Fibroblast of mammary gland (primary cell): ENCODE measurements at regions not wholly inside any gene's neighbourhood (a gene's known extent, or its start where the extent isn't known, plus 50 kb on each side); places are given as distances from the start of the nearest gene placed in this dataset.

ENCODE experiments used
- DNase-seq: peaks from one replicate; pipeline ENCODE4 v3.0.0-alpha.2; 2010; ENCODE audit warnings: low read depth
- H3K4me3 ChIP-seq: 2 replicates; pipeline ENCODE4 v1.5.1; 2011; ENCODE audit warnings: low read depth, mild to moderate bottlenecking, low read length, moderate library complexity; ENCODE audit not compliant: control insufficient read depth
- TF ChIP-seq, protein P1 (sequence below): conservative IDR thresholded peaks from 2 replicates; pipeline ENCODE4 v1.5.1; 2011; ENCODE audit warnings: low read depth, low read length, inconsistent platforms; ENCODE audit not compliant: control insufficient read depth, insufficient read depth

DNA sequence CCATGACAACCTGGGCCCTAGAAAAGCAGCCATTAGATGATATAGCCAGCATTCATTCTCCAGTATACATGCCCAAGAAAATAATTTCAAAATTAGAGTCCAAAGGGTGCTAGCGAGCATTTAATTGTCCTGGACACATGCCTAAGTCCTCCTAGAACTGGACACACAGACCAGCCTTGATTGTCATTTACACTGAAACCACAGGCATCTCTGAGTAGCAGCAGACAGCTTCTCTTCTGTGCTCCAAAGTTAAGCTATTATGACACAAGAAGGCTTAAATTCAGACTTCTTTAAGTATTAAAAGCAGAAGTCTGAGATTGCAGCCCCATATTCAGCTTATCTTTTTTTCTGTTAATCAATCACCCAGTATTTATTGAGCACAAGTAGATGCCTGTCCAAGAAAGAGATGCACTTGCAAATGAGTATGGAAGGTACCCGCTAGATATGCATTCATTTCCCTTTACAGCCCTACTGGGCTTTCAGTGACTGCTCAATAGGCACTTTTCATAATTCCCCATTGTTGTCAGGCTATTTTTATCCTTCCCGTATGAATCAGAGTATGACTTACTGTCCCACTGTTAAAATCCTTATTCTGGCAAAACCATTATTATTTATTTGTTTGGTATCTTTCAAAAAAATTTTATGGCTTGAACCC, 374.1 kb downstream of the FBXW7 start:
- no peak for DNase-seq
- TF ChIP-seq, protein P1, sequence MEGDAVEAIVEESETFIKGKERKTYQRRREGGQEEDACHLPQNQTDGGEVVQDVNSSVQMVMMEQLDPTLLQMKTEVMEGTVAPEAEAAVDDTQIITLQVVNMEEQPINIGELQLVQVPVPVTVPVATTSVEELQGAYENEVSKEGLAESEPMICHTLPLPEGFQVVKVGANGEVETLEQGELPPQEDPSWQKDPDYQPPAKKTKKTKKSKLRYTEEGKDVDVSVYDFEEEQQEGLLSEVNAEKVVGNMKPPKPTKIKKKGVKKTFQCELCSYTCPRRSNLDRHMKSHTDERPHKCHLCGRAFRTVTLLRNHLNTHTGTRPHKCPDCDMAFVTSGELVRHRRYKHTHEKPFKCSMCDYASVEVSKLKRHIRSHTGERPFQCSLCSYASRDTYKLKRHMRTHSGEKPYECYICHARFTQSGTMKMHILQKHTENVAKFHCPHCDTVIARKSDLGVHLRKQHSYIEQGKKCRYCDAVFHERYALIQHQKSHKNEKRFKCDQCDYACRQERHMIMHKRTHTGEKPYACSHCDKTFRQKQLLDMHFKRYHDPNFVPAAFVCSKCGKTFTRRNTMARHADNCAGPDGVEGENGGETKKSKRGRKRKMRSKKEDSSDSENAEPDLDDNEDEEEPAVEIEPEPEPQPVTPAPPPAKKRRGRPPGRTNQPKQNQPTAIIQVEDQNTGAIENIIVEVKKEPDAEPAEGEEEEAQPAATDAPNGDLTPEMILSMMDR, result no peak

DNA sequence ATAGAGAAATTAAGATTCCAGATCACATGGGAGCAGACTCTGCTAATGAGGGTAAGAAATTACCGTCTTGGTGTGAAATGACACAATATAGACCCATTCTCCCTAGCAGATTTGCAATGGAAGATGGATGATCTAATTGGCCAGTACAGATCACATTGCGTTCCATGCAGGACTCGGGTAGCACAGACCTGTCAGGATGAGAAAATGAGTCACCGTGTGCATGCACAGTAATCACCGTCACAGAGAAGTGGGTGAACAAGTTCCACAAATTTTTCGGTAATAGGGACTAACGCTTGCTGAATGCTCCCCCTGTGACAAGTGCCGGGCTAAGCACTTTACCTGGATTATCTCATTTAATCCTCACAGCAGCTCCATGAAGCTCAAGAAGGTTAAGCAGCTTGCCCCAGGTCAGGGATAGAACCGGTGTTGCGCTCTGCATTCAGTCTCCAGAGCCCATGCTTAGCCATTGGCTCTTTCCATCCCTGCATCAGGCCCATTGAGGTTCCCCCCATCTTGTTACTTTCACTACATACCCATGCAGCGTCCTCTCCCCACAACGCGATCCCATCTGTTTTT, 375.6 kb downstream of the FBXW7 start:
- no peak overlapping the region for H3K4me3 ChIP-seq
- DNase-seq, result no peak
- TF ChIP-seq, protein P1, result no peak

More for the DNA sequence above, 374.1 kb downstream of the FBXW7 start:
- H3K4me3 ChIP-seq, result no peak overlapping the region

DNA sequence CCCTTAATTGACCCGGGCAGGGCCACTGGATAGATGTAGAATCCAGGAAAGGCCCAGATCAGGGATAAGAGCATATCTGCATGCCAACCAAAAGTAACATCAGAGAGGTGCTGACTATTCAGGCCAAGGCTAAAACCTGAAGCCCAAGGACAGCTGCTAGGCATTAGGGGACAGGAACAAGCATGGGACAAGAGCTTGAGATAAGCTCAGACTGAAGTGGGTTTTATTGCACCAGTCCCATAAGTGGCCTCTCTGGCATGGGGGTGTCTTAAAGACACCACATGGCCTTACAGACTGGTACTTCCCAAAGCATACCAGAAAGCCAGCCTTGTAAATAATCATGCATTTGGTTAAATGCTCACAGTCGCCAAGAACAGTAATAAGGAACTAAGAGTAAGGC, 376.1 kb downstream of the FBXW7 start:
- H3K4me3 ChIP-seq, result no peak overlapping the region
- DNase-seq, result no peak
- TF ChIP-seq, protein P1, result no peak

DNA sequence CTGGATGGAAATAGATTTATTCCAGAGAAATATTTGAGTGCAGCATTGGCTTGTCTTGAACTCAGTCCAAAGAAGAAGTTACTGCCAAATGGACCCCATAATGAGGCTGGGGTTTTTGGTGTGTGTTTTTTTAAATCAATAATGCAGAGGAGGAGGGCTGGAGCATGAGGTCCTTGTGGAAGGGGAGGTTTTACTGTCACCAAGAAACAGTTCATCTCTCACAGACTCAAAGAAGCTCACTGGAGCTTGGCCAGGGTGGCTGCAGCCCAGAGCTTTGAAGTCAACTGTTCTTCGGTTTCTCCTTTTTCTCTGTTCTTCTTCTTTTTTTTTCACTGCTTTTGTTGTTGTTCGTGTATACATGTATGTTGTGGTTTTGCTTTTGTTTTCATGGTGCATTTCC, 377.7 kb downstream of the FBXW7 start:
- TF ChIP-seq, protein P1, result no peak
- DNase-seq, result no peak
- no peak overlapping the region for H3K4me3 ChIP-seq

DNA sequence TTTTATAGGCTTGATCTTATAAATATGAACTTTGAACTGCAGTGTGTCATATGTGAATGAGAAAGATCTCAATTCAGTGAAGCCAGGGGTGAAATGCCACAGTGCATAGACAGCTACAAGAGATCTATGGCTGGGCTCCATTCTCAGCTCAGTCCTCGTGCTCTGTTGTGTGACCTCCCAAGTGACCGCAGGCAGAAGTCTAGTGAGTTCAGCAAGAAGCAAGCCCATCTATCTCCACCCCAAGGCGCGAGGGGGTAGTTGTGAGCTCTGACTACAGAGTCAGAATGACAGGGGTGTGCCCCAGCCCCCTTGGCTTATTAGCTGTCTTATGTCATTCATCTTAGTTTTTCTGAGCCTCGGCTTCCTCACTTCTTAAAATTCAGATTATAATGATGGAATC, 378.3 kb downstream of the FBXW7 start:
- TF ChIP-seq, protein P1, result no peak
- H3K4me3 ChIP-seq, result no peak overlapping the region
- DNase-seq, result no peak

DNA sequence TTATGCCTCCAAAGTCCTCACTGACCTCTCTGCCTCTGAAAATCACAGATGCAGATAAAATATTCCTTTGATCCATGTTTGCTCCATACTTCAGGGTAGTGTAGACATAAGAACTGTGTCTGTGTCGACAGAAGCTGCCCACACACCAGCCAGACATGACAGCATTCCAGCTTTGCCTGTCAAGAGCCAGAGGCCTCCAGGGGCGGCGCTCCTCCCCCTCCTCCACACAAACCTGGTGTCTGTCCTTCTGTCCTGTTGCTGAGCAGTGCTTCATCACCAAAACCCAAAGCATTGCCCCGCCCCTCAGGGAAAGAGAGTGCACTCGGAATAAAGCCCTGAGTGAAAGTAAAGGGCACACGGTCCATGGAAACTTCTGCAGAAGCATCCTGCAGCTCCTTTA, 379.4 kb downstream of the FBXW7 start:
- TF ChIP-seq, protein P1, result no peak
- H3K4me3 ChIP-seq, result no peak overlapping the region

DNA sequence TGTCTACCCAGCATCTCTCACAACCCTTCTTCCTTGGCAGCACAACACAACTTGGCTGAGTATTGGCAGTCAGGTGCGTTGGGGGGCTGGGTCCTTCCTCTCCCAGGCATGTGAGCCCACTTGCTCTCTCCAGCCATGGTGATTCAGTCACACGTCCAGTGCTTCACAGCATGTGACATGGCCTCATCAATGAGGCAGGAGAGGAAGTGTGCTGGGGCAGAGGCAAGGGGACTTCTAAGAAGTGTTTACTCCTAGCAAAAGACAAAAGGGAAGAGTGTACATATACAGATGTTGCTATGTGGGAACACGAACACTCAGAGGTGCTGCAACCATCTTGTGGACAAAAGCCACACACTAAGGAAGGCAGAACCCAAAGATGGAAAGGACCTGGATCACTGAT, 380.8 kb downstream of the FBXW7 start:
- H3K4me3 ChIP-seq, result no peak overlapping the region
- TF ChIP-seq, protein P1, result no peak
- no peak for DNase-seq

More for the DNA sequence above, 379.4 kb downstream of the FBXW7 start:
- DNase-seq, result no peak
